ENCODE measurements at regions not wholly inside any gene's neighbourhood (a gene's known extent, or its start where the extent isn't known, plus 50 kb on each side); places are given as distances from the start of the nearest gene placed in this dataset.

DNA sequence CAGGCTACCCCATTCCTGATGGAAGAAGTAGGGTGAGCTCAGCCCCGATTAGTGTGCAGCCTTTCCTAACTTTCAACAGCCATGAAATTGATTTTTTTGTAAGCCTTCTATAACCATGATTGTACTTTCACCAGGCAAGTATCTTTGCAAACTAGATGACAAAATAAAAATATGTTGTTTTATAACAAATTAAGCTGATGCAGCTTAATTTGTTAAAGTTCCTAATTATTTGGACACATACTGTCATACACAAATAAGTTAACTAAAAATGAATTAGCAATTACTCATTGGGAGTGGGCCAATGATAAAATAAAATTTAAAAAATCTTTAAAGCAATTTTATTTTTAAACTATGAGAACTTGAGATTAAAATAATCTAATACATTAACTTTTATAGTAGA, 113.1 kb upstream of the FANCL start:
- TF ChIP-seq TCF4 (CRISPR knock-in tag; IDR thresholded peaks at IDR 0.05; ENCODE audit: borderline replicate concordance) = no peak
- TF ChIP-seq ZNF8 (CRISPR knock-in tag; IDR thresholded peaks at IDR 0.05) = no peak
- no peak for TF ChIP-seq RARB (CRISPR knock-in tag; IDR thresholded peaks at IDR 0.05)
- no peak for TF ChIP-seq PPARA (CRISPR knock-in tag; IDR thresholded peaks at IDR 0.05; ENCODE audit: borderline replicate concordance)
- TF ChIP-seq GLIS3 (CRISPR knock-in tag; IDR thresholded peaks at IDR 0.05) = no peak
- no peak for TF ChIP-seq ESRRG (CRISPR knock-in tag; IDR thresholded peaks at IDR 0.05)
- no peak for TF ChIP-seq ZFP3 (CRISPR knock-in tag; IDR thresholded peaks at IDR 0.05)
- TF ChIP-seq PATZ1 (CRISPR knock-in tag; IDR thresholded peaks at IDR 0.05; ENCODE audit: borderline replicate concordance) = no peak
- TF ChIP-seq CREB5 (CRISPR knock-in tag; IDR thresholded peaks at IDR 0.05; ENCODE audit: low read depth) = no peak
- no peak for TF ChIP-seq TOX (CRISPR knock-in tag; IDR thresholded peaks at IDR 0.05; ENCODE audit: borderline replicate concordance)
